Neural crest cell (in vitro differentiated cells): ENCODE measurements at regions not wholly inside any gene's neighbourhood (a gene's known extent, or its start where the extent isn't known, plus 50 kb on each side); places are given as distances from the start of the nearest gene placed in this dataset.

ENCODE experiments used
- DNase-seq: peaks from one replicate; pipeline ENCODE4 v3.0.0; 2021; ENCODE audit warnings: low read depth, mixed read lengths, low spot score
- H3K27ac Mint-ChIP-seq: one replicate; pipeline ENCODE4 v1.8.0; 2021; ENCODE audit warnings: mild to moderate bottlenecking, mixed read lengths; ENCODE audit not compliant: unreplicated experiment
- H3K27me3 Mint-ChIP-seq: 2 replicates; pipeline ENCODE4 v1.8.0; 2021; ENCODE audit warnings: low read depth, mild to moderate bottlenecking, mixed read lengths
- H3K36me3 Mint-ChIP-seq: 2 replicates; pipeline ENCODE4 v1.8.0; 2021; ENCODE audit warnings: low read depth, mild to moderate bottlenecking, mixed read lengths
- H3K4me1 Mint-ChIP-seq: 2 replicates; pipeline ENCODE4 v1.8.0; 2021; ENCODE audit warnings: mixed read lengths
- H3K4me3 Mint-ChIP-seq: one replicate; pipeline ENCODE4 v1.8.0; 2021; ENCODE audit warnings: mild to moderate bottlenecking, mixed read lengths
- H3K9me3 Mint-ChIP-seq: 2 replicates; pipeline ENCODE4 v1.8.0; 2021; ENCODE audit warnings: mixed read lengths
- TF ChIP-seq, protein P1 (sequence below): fragments of 200-600 bp; sonication (generic); conservative IDR thresholded peaks from 2 replicates; pipeline ENCODE4 v1.5.0; 2021; ENCODE audit warnings: antibody characterized with exemption, mild to moderate bottlenecking

DNA sequence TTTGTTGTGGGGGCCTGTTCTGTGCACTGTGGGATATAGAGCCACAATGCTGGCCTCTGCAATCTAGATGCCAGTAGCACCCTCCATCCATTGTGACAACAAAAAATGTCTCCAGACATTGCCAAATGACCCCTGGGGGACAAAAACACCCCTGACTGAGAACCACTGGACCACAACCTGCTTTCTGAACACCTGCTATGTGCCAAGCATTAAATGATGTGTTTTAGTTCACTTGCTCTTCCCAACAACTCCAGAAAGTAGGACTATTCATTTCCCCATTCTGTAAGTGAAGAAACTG, 367.0 kb upstream of the ERCC4 start:
- H3K9me3 Mint-ChIP-seq: no peaks in the 10 kb centered on the region
- TF ChIP-seq, protein P1, sequence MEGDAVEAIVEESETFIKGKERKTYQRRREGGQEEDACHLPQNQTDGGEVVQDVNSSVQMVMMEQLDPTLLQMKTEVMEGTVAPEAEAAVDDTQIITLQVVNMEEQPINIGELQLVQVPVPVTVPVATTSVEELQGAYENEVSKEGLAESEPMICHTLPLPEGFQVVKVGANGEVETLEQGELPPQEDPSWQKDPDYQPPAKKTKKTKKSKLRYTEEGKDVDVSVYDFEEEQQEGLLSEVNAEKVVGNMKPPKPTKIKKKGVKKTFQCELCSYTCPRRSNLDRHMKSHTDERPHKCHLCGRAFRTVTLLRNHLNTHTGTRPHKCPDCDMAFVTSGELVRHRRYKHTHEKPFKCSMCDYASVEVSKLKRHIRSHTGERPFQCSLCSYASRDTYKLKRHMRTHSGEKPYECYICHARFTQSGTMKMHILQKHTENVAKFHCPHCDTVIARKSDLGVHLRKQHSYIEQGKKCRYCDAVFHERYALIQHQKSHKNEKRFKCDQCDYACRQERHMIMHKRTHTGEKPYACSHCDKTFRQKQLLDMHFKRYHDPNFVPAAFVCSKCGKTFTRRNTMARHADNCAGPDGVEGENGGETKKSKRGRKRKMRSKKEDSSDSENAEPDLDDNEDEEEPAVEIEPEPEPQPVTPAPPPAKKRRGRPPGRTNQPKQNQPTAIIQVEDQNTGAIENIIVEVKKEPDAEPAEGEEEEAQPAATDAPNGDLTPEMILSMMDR: no peak
- no peak overlapping the region for H3K27ac Mint-ChIP-seq
- no peak for DNase-seq
- H3K4me1 Mint-ChIP-seq: peaks cover 21% of the 10 kb centered on the region
- H3K27me3 Mint-ChIP-seq: peaks cover 4% of the 10 kb centered on the region
- no peaks in the 10 kb centered on the region for H3K36me3 Mint-ChIP-seq
- H3K4me3 Mint-ChIP-seq: no peak overlapping the region

DNA sequence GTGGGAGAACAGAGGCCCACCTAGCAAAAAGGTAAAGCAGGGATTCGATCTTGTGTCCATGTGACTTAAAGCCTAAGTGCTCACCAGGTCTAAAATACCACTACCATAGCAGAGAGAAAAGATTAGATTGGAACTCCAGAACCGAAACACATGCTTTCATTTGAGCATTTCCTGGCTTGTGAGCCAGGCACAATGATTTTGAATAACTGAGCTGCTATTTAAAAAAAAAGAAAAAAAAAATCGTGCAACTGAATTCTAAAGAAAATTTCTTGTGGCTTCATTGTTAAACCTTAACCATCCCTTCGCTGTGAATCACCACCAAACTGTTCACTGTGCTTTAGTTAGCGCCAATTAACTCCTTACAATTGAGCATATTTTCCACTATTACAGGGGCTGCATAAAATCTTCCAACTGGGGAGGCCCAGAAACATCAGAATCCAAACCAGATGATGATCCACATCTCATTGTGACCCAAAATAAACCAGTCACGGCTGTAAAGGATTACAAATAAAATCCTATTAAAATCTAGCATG, 366.4 kb upstream of the ERCC4 start:
- Mint-ChIP-seq H3K27ac (no peak overlapping the region), H3K27me3 (peaks cover 4% of the 10 kb centered on the region), H3K36me3 (no peaks in the 10 kb centered on the region), H3K4me3 (no peak overlapping the region), H3K9me3 (no peaks in the 10 kb centered on the region), H3K4me1 (peaks cover 21% of the 10 kb centered on the region)
- TF ChIP-seq, protein P1: no peak
- DNase-seq: no peak

GRCh38 chr16:13554005-13554404, 365.9 kb upstream of the ERCC4 start:
- H3K36me3 Mint-ChIP-seq: no peaks in the 10 kb centered on the region

DNA sequence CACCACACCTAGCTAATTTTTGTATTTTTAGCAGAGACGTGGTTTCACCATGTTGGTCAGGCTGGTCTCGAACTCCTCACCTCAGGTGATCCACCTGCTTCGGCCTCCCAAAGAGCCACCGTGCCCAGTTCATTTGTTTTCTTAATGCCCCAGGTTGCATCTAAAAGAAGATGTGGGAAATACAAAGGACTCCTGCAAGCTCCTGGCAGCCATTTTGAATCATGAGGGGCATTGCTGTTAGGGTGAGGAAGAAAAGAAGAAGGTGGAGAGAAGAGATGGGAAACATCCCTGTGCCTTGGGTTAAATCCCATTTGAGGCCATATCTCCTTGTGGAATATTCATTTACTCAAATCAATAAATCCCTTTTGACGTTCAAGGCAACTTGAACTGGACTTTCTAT, 365.3 kb upstream of the ERCC4 start:
- DNase-seq: no peak
- Mint-ChIP-seq H3K9me3 (no peaks in the 10 kb centered on the region), H3K4me1 (peaks cover 21% of the 10 kb centered on the region), H3K4me3 (no peak overlapping the region), H3K27ac (no peak overlapping the region), H3K36me3 (no peaks in the 10 kb centered on the region), H3K27me3 (peaks cover 4% of the 10 kb centered on the region)
- TF ChIP-seq, protein P1: no peak

More at GRCh38 chr16:13554005-13554404, 365.9 kb upstream of the ERCC4 start:
- no peak for DNase-seq
- H3K4me3 Mint-ChIP-seq: no peak overlapping the region
- H3K27me3 Mint-ChIP-seq: peaks cover 4% of the 10 kb centered on the region
- H3K27ac Mint-ChIP-seq: no peak overlapping the region
- TF ChIP-seq, protein P1: no peak
- H3K9me3 Mint-ChIP-seq: no peaks in the 10 kb centered on the region
- H3K4me1 Mint-ChIP-seq: peaks cover 21% of the 10 kb centered on the region

DNA sequence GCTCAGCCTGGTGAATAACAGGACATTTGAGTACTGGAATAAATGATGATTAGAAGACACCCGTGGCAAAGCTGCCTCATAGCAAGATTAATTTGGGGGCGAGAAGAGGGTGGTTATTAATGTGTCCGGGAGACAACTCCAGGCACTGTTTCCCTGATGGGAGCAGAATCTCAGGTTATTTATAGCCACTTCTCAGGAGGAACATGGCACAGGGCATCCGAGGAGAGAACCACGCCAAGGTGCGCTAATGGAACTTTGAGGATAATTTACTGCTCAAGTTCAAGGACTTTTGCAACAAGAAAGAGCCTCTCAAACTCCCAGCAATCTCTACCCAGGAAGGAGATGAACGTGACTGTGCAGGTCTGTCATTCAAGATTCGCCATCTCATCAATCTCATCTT, 362.5 kb upstream of the ERCC4 start:
- Mint-ChIP-seq H3K9me3 (no peaks in the 10 kb centered on the region), H3K4me1 (peaks cover 6% of the 10 kb centered on the region), H3K36me3 (no peaks in the 10 kb centered on the region), H3K4me3 (no peak overlapping the region), H3K27me3 (peaks cover 4% of the 10 kb centered on the region), H3K27ac (no peak overlapping the region)
- TF ChIP-seq, protein P1: no peak
- DNase-seq: no peak

DNA sequence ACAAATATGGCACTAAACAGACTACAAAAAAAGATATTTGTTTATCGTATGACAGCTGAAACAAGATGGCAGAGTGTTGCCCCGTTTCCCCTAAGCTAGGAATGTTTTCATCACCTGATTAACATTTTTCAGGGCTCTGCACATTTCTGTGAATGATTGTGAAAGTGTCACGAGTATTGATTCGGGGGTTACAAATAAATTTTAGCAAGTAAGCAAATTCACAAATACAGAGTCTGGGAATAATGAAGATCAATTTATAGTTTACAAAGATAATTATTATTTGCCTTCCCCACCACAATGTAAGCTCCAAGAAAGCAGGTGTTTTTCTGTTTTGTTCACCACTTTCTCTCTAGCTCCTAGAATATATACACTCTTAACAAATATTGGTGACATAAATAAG, 361.2 kb upstream of the ERCC4 start:
- Mint-ChIP-seq H3K36me3 (no peaks in the 10 kb centered on the region), H3K4me3 (no peak overlapping the region), H3K9me3 (no peaks in the 10 kb centered on the region), H3K27ac (no peak overlapping the region), H3K27me3 (peaks cover 4% of the 10 kb centered on the region), H3K4me1 (no peaks in the 10 kb centered on the region)
- no peak for DNase-seq
- TF ChIP-seq, protein P1: no peak
